Activated T-cell treated with anti-CD3 and anti-CD28 coated beads, Interleukin-2, amount 50 U/mL, for 48 hours (primary cell): ENCODE measurements at regions not wholly inside any gene's neighbourhood (a gene's known extent, or its start where the extent isn't known, plus 50 kb on each side); places are given as distances from the start of the nearest gene placed in this dataset.

Experiments
- DNase-seq, 2 experiments: peaks; one replicate each; pipeline ENCODE4 v3.0.0-alpha.2; 2020

DNA sequence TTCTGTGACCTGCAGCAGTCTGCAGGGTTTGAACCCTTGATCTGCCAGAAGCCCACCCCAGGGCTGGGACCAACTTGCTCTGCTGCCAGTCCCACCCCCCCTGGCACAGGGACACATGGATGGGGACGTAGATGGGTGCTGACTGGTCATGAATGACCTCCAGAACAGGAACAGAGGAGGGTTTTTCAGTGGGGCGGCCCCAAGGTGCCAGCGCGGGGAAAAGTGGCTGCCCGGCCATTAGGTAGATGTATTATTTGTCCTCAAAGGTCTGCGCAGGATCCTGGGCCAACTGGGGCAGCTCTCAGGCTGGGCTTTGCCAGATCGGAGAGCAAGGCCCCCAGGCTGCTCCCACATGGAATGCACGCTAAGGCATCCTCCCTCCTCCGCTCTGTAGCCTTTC is 265.2 kb upstream of the TNRC6C start:
- peak in 1 of 2 experiments; percentile 16 for DNase-seq

DNA sequence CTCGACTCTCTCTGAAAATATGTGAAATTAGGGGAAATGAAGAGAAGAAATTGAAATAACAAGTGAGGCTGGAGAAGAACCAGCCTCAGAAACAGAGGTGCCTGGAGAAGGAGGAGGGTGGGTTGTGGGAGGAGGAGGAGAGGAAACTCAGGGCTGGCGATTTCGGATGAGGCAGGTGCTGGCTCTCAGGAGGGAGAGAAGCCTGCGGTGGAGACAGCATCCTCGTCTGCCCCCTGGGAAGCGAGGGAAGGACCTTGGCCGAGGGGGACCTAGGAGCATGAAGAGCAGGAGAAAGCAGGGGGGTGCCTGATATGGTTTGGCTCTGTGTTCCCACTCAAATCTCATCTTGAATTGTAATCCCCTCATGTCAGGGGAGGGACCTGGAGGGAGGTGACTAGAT is 264.7 kb upstream of the TNRC6C start:
- DNase-seq: no peak

DNA sequence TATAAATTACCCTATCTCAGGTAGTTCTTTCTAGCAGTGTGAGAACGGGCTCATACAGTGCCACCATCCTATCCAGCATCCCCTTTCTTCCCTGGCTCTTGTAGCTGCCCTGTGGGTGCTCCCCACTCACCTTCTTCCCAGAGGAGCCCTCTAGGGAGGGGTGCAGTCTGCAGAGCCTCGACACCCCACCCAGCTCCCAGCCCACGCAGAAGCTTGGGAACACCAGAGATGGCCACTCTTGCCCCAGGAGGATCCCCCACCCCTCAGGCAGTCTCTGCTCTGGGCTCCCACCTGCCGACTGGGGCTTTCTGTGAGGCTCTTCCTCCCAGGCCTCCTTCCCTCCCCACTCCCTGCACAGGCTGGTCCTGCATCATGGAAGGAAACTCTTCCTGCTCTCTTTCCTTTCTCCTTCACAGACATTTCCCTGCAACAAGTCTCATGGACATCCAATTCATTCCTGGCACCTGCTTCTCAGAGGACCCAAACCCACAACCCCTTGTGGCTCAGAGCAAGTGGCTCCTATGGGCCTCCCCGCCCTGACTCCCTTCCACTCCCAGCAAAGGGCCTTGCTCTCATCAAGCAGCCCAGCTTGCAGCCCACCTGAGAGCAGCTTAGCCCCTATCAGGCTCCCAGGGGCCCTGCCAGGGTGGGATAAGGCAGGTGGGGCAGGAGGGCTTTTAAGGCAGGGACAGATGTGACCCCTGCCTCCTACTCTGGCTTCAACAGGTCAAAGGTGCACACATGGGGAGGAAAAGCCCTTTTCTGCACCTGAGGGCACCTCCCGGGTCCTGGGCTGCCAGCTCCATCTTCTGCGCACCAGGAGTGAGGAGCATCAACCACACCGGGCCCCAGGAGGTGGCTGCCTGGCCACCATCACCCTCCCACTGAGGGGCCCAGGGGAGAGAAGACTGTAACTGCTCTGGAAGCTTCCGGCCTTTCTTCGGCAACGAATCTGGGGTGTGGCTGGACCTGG is 263.8 kb upstream of the TNRC6C start:
- peak in 1 of 2 experiments; percentile 13 for DNase-seq

DNA sequence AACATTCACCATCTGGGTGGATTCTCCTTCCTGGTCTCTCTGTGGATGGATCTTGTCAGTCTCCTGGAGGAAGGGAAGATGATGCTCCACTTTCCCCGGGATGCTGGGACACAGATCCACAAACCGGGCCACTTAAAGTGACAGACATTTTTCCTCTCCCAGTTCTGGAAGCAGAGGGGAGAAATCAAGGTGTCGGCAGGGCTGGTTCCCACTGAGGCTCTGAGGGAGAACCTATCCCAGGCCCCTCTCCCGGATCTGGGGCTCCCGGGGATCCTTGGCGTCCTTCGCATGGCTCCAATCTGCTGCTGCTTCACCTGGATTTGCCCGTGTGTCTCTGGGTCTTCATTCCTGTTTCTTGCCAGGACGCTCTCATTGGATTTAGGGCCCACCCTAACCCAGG is 263.1 kb upstream of the TNRC6C start:
- DNase-seq: no peak

DNA sequence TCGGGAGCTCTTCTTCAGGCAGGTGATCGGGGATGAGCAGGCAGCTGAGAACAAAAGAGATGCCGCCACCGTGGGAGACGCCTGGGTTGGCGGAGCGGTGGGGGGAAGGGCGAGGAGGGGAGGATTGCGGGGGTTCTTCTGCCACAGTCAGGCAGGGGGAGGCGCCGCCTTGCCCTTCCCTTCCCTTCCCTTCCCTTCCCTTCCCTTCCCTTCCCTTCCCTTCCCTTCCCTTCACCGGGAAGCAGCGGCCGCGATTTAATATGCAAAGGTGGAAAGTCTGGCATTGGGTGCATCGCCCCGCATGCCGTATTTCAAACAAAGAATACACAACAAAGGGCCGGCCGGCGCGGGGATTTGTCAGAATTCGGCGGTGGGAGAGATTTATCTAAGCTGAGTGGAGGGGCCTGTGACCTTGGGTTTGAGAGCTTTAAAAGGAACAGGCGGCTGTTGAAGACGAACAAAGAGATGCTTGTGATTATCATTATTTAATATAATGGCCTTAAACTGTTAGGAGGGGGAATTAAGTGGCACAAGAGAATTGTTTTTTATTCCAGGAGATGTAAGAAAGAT is 262.3 kb upstream of the TNRC6C start:
- peak in 1 of 2 experiments; percentile 17 for DNase-seq

DNA sequence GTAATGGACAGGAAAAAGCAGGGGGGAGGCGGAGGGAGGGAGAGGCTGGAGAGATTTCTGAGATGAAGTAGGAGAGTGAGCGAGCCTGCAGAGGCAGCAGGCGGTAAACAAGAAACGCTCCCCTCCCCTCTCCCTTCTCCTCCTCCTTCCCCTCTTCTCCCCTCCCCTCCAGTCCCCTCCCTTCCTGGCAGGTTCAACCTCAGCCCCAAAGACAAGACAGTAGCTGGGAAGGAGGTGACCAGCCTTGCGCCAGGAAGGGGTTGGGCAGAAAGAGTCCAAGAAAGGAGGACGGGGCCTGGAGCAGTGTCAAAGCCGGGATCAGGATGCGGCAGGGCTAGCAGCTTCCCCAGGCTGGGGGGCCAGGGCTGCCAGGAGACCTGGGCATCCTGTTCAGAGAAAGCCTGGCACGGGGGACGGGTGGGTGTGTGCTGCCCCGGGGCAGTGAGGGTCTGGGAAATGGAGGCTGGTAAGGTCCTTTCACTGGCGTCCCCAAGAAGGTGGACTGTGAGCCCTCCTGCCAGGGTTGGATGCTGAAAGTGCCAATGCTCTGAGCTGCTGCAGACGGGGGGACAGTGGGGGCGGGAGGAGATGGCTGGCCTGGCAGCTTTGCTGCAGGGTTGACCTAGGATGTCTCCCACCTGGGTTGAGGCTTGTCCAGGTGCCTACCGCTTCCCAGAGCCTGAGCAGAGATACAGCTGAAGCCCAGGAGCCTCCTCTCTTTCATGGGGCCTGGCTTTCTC is 261.6 kb upstream of the TNRC6C start:
- peak in 1 of 2 experiments; percentile 15 for DNase-seq

DNA sequence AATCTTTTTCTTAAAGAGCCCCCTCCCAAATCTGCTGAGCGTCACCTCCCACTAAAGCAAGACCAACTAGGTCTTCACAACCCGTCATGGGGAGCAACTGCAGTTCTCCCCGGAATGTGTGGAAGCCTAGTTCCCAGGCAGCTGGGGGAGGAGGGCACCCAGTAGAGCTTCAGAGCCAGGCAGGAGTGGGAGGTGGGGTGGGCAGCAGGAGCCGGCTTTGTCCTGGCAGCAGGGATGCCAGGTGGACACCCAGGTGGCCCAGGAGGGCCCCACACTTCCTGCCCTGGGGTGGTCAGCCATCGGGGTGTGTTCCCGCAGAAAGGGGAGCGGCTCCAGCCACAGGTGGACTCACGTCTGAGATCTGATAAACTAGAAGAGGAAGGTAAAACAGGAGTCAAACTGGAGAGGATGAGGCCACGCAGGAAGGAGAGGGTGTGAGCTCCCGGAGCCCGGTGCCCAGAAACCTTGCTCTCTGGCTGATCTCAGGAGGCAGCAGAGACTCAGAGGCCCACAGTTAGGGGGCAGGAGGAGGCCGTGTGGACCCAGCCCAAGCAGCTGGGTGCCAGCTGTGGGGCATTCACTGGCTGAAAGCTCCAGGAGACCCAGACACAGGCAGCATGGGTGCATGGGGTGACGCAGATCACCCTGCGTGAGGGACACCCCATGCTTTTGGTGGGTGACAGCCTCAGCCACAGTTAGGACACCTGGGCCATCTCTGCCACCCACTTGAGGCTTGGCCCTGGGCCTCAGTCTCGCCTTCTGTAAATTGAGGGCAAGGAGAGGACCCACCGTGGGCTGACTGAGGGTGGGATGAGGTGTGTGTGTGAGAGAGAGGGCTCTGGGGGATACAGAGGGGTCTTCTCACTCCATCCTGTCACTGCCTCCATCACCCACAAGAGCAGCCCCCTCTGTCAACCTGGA is 260.8 kb upstream of the TNRC6C start:
- DNase-seq: peak in 1 of 2 experiments; percentile 12

DNA sequence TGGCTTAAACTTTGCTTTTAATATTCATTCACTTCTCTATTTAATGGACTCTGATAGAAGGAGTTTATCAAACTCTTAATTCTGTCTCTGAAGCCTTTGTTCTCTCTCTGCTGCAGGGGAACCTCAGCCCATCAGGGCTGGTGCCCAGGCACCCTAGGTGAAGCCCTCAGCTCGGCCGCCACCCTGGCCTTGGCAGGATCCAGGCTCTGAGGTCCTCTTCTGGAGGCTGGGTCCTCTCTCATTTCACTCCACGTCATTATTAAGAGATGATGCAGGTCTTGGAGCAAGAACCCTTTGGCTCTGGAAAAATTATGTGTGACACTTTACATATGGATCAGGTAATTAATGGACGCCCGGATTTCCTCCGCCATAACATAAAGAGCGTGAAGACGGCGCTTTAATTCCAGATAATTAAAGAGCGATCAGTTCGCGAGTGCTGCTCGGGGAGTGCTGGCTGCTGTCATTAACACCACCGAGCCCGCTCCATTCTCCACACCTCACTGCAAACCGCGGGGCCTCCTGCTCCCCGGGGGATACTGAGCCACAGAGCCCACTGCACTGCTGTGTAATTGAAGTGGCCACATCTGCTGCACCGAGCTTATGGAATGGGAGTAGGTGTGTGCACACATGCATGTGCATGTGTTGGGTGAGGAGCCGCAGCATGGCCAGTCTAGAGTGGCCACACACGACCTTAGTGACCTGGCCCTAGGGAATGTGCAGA is 259.4 kb upstream of the TNRC6C start:
- DNase-seq: peak in 1 of 2 experiments; percentile 10

DNA sequence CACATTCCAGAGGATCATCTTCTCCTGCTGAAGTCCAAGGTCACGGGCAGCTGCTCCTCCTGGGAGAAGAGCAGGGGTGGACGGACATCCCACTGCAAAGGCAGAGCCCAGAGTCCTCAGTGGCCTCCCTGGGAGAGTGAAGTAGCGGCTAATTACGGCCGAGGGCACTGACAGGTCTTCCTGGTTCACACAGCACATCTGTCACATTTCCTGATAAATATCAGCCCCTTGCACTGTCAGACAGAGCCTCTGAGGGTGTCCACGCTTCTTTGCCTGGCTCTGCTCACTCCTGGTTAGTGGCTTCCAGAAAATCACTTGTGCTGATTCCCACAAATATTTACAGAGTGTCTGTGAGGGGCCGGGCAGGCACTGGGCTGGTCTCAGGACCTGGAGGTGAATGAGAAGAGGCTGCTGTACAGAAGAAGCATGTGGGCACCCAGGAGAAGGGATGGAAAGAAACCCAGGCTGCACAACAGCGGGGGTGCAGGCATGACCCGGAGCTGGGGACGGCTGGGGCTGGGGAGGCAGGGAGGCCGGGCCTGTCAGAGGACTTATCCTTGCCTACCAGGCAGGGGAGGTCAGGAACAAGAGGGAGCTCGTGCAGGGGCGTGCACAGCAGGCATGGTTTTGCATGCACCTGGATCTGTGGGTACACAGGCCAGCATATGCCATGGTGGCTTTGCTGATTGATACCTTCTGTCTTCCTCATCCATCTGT is 258.2 kb upstream of the TNRC6C start:
- peak in 1 of 2 experiments; percentile 6 for DNase-seq

DNA sequence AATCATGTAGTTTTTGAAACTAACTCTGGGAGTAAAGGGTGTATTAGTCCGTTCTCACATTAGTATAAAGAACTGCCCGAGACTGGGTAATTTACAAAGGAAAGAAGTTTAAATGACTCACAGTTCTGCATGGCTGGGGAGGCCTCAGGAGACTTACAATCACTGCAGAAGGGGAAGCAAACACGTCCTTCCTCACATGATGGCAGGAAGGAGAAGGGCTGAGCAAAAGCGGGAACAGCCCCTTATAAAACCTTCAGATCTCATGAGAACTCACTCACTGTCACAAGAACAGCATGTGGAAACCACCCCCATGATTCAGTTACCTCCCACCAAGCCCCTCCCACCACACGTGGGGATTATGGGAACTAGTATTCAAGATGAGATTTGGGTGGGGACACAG is 256.5 kb upstream of the TNRC6C start:
- no peak for DNase-seq

DNA sequence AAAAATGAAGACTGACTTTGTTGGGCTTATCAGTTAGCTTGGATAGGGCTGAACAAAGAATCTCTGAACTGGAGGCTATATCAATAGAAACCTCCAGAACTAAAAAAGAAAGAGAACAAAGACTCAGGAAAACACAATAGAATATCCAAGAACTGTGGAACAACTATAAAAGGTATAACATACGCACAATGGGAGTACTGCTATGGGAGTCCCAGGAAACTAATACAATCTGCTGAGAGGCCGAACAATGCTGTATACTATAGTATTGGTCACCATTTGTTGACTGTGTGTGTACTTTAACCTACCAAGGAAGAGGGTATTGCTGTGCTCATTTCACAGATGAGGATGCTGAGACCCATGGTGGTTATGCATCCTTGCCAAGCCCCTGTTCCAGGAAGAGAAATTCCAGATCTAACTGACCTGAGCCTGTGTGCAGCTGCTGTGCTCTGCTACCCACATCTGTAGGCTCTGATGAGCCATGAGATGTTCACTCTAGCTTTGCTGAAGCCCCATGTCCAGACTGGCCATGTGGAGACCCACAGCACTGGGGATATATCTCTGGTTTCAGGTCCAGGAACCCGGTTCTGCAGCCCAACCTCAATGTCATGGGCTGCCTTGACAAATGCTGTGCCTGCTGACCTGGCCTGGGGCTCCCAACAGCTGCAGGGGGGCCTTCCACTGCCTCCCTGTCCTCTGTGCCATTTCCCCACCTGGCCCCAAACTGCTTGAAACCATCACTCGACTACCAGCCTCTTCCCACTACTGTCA is 254.3 kb upstream of the TNRC6C start:
- DNase-seq: peak in 1 of 2 experiments; percentile 3

DNA sequence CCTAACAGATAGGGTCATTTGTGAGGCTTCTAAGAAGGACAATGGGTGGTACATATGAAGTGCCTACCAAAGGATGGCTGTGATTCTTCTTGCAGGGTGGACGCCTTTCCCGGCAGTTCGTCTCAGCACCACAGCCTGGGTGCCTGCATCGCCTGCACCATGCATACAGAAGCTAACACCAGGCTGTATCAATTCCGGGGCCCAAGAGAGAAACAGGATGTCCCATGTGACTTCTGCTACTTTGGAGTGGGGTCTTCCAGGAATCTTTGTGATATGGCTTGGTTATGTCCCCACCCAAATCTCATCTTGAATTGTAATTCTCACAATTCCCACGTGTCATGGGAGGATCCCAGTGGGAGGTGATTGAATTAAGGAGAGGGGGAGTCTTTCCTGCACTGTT is 251.6 kb upstream of the TNRC6C start:
- DNase-seq: no peak

DNA sequence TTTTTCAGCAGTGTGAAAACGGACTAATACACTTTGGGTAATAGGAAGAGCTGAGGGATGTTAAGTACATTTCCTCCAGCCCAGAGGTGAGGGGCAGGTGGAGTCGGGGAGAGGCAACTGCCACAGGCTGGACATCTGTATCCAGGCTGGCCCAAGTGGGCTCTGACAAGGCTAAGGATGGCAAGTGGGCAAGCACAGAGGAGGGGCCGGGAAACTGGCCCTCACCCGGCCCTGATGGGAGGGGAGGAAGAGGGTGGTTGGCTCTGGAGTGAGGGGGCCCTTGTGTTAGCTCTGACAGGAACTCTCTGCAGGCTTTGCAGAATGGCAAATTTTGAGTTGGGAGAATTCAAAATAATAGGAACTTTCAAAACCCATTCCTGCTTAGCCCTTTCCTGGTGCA is 251.0 kb upstream of the TNRC6C start:
- DNase-seq: no peak

DNA sequence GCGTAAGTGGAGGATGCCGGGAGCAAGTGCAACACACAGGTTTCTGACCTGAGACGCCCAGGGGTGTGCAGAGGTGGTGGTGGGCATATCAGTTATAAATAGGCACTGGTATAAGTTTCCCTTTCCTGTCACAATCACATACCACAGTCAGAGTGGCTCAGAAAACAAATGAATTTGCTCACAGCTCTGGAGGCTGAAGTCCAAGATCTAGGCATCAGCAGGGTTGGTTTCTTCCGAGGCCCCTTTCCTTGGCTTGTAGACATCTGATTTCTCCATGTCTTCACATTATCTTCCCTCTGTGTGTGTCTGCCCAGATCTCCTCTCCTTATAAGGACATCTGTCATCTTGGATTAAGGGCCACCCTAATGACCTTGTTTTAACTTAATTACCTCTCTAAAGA is 250.5 kb upstream of the TNRC6C start:
- DNase-seq: no peak

DNA sequence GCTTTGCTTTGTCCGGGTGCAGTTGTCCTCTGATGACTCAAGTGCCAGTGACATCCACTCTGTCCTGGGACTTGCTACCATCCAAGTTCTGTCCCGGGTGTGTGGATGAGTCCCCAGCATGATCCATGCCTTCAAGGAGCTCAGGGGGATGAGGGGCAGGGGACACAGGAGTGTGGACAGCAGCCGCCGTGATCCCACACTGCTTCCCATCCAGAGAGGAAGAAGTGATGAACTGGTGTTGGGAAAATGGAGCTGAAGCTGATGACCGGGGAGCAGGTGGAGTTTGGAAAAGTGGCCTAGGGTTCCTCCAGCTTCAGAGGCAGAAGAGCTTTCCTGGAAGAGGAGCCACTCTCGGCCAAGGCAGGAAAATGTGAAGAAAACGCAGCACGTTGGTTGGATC is 249.6 kb upstream of the TNRC6C start:
- DNase-seq: no peak

DNA sequence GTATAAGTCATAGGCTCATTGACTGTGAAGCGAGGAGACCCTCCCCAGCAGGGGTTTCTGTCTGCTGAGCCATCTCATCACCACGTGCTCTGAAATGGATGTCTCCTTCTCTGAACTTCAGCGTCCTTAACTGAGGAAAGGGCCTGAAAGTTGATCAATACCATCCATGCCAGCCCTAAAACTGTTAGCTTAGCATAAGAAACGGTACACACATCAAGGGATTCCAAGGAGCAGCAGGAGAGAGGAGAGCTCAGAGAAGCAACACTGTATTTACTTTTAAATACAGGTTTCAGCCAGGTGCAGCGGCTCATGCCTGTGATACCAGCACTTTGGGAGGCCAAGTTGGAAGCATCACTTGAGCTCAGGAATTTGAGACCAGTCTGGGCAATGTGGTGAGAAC is 248.9 kb upstream of the TNRC6C start:
- DNase-seq: peak in 1 of 2 experiments; percentile 2

DNA sequence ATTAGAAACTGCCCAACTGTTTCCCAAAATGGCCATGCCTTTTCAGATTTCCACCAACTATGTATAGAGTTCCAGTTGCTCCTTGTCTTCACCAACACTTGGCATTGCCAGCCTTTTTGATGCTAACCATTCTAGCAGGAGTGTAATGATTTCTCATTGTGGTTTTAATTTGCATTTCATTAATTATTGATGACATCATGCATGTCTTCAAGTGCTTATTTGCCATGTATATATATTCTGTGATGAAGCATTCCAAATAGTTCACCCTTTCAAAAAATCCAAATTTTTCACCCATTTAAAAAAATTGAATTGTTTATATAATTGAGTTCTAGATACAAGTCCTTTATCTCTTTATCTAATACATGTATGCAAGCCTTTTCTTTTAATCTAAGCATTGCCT is 245.9 kb upstream of the TNRC6C start:
- no peak for DNase-seq

DNA sequence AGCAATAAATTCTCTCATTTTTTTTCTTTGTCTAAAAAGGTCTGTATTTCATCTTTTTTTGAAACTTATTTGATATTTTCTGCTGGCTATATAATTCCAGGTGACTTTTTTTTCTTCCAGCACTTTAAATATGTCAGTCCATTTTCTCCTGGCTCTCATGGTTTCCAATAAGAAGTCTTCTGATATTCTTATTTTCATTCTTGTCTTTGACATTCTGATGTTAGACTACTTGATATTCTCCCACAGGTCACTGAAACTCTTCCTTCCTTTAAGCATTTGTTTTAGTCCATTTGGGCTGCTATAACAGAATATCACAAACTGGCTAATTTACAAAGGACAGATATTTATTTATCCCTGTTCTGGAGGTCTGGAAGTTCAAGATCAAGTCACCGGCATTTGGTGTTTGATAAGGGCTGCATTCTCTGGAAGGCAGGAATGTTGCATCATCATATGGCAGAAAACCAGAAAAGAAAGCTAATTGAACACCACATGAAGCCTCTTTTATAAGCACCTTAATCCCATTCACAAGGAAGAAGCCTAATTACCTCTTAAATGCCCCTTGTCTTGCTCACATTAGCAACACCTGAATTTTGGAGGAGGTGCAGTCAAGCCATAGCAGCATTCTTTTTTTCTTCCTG is 242.1 kb upstream of the TNRC6C start:
- no peak for DNase-seq

DNA sequence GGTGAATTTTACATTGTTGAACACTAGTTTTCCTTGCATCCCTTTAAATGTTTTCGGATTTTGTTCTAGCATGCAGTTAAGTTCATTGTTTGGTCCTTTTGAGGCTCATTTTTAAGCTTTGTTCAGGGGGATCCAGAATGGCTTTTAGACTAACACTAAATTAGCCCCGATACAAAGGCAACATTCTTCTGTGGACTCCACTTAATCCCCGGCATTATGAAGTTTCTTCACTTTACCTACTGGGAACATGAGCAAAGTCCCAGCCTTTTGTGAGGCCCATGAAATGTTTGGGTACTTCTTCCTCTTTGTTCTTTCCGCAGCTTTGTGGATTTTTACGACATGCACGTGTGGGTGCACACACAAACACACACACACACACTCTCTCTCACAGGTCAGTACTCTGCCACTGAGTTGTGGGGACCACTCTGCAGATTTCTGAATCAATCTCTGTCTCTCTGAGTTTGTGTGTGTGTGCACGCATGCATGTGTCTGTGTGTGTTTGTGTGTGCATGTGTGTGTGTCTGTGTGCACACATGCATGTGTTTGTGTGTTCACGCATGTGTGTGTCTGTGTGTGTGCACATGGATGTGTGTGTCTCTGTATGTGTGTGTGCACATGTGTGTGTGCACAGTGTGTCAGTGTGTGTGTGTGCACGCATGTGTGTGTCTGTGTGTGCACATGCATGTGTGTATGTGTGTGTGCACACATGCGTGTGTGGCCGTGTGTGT is 240.4 kb upstream of the TNRC6C start:
- peak in 1 of 2 experiments; percentile 7 for DNase-seq
